RCC 7860 (cell line): ENCODE measurements at regions not wholly inside any gene's neighbourhood (a gene's known extent, or its start where the extent isn't known, plus 50 kb on each side); places are given as distances from the start of the nearest gene placed in this dataset.

Experiments
- DNase-seq: peaks from one replicate; pipeline ENCODE4 v3.0.0-alpha.2; 2015; ENCODE audit warnings: low spot score
- FAIRE-seq: peaks from 2 replicates; lab custom pipeline; 2012; peaks lifted over from hg19 to GRCh38; lab: Jason Lieb, UNC

DNA sequence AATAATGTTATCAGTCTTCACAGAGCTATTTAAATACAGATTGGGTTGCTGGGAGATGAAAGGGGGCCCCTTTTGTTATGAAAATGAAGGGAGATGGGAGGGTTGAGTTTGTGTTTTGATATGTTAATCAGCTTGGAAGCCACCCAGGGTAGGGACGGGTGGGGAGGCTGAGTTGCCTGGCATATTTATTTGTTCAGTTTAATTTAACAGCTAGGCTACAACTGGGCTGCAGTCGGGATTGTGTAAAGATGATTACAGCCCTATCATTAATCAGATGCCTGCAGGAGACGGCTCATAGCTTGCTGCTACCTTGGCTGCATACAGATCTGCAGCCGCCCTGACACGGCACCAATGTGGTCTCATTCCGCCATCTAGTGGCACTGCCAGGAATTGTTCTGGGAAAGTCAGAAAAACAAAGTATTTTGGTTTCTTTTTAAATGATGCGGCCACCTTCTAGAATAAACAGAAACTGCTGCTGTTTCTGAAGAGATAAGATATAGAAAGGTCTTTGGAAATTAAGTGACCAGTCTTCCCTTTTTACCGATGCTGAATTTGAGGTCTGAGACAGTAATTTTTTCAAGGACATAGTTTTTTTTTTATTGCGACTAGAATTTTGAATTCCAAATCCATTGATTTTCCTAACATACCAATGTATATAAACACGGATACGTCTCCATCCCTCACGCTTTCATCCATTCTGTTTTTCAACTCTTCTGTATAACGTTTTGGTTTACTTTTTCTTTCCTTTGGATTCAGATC lies 458.0 kb upstream of the ASIC2 start:
- FAIRE-seq (no peak), DNase-seq (peak; percentile 25)

DNA sequence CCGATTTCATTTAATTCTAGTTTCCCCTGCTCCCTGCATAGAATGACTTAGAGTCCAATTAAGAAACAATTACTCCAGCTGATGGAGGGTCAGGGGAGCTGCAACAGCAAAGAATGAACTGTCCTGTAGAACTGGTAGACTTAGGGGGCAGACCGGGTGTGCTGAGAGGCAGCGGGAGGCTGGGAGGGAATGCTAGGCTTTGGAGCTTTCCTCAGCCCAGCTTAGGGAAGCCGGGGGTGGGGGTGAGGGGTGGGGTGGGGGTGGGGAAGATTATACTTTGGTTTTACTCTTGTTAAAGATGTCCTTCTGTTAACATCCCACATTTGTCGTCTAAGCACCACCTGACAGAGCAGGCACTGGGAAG lies 458.6 kb upstream of the ASIC2 start:
- FAIRE-seq (no peak), DNase-seq (no peak)

DNA sequence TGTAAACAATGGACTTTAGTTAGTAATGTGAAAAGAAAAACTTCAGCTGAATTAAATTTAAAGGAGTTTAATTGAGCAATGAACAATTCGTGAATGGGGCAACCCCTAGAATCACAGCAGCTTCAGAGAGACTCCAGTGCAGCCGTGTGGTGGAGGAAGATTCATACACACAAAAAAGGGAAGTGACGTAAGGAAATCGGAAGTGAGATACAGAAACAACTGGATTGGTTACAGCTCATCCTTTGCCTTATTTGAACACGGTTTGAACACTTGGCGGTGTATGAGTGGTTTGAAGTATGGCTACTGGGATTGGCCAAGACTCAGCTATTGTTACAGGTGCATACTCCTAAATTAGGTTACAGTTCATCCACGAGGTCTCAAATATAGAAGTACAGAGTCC lies 460.4 kb upstream of the ASIC2 start:
- DNase-seq (no peak), FAIRE-seq (no peak)

DNA sequence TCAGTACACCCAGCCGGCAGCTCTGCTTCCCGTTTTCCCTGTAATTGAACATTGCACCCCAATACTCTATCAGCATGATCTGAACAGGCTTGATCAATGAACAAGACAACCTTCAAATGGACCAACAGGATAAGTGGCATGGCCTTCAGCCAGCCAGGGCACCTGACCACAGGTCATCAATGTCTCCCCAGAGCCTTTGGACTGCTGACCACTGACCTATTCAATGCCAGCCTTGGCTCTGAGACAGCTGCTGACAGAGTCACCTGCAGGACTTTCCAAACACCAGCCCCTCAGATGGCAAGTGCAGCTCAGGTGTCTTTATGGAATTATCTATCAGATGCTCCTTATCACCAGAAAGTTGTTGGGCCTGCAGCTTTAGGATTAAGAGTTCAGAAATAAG lies 462.9 kb upstream of the ASIC2 start:
- FAIRE-seq (no peak), DNase-seq (no peak)

DNA sequence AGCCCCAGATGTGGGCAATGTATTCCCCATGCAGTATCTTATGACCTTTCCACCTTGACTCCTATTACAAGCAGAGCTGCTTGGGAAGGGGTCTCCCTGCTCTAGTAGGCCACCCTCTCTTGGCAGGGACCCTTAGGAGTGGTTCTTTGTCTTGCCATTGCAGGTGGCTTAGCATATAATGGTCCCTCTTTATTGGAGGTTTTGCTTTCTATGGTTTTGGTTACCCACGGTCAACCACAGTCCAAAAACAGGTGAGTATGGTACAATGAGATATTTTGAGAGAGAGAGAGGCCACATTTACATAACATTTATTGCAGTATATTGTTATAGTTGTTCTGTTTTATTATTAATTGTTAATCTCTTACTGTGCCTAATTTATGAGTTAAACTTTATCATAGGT lies 472.8 kb upstream of the ASIC2 start:
- FAIRE-seq (no peak), DNase-seq (no peak)

DNA sequence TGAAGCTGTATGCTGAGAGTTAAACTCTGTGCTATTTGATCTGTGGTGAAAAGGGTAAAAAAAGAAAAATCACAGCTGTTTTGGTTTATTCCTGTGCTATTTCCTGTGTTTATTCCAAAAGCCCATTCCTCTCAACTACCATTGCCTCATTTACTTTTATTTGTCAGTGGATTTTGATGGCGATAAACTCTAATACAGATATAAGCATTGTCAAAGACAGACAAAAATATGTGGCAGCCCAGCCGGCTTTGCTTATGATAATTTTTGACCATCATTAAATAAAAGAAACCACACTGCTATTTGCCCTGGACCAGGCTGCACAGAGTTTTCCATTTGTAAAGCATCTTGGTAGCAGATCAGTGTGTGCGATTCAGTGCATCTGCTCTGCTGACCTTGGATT lies 473.6 kb upstream of the ASIC2 start:
- no peak for FAIRE-seq
- no peak for DNase-seq

DNA sequence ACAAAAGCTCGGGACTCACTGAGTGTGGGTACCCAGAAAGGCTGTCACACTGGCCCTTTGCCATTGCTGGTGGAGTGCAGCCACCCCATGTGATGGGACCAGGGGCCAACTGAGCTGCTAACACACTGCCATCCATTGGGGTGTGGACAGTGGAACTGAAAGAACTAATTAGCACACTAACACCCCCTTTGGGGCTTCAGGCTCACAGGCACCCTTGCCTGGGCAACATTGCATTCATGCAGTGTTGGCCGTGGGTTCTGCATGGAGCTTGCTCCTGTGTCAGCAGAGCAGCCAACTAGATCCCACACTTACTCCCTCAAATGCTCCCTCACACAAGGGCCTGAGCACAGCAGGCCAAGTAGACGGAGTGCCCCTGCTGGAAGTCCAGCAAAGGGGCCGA lies 476.0 kb upstream of the ASIC2 start:
- DNase-seq (no peak), FAIRE-seq (no peak)

DNA sequence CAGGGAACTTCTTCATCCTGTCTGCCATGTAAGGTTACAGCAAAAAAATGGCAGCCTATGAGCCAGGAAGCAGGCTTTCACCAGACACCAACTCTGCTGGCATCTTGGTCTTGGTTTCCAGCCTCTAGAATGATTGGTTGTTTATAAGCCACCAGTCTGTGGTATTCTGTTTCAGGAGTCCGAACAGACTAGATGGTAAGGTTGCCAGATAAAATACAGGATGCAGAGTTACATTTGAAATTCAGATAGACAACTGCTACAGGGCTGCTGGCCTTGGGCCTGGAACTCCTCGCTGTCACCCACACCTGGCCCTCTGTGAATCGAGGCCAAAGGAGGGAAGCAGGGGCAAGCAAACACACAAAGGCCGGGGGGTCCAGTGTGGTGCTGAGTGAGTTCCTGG lies 478.8 kb upstream of the CCL2 start:
- FAIRE-seq (no peak), DNase-seq (no peak)

DNA sequence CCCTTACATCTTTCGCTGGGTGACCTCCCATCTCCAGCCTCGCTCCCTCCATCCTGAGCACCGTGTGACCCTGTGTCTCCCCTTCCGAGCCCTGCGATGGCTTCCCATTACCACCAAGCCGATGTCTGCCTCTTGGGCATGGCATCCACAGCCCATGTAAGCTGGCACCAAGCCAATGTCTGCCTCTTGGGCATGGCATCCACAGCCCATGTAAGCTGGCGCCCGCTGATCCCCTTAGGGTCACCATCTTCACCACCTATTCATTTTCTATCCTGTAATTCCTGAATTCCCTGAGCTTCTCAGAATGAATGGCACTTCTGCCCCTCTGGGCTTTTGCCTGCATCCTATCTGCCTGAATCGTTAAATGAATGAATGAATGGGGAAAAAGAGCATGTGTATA lies 478.2 kb upstream of the CCL2 start:
- no peak for DNase-seq
- FAIRE-seq: no peak

DNA sequence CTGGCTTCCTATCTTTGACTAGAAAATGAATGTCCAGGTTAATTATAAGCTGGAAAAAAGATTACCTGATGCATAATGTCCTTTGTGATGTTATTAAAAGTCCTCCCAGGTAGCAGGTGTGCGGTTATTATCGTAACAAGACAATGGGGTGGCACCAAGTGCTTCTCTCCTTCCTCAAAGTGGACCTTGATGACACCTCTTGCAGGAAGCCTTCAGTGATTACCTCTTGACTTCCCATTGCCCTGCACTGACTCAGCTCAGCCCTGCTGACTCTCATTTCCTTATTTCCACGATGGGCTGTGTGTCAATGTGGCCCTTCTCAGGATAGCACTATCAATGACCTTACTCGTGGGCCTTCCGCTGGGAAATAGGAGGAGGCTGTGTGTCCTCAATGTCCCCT lies 477.4 kb upstream of the CCL2 start:
- FAIRE-seq (no peak), DNase-seq (no peak)

DNA sequence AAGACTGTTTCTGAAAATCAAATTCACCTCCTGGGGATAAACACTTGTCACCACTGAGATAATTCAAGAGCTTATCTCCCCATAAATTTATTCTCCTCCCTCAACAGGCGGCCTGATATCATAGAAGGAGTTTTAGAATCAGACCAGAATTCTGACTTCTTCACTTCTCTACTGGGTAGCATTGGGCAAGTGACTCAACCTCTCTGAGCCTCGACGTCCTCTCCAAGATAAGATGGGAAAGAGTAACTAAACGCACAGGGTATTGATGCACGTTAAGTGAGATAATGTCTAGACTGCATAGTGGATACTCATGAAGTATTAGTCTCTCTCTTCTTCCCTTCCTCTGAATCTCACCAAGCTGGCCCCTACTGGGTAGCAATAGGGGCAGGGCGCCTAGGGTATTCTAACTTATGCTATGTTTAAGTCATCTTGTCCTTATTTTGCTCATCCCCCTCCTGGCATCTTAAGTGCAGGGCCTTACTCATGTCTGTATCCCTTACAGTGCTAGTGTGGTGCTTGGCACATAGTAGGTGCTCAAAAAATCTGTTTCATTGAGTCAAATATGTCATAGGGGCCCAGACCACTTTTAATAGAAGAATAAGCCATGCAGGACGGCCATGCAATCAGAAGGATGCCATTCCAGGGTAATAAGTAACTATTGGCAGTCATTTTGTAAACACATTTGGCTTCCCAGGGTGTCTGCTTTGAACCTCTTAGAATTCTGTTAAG lies 476.4 kb upstream of the CCL2 start:
- FAIRE-seq (no peak), DNase-seq (no peak)

DNA sequence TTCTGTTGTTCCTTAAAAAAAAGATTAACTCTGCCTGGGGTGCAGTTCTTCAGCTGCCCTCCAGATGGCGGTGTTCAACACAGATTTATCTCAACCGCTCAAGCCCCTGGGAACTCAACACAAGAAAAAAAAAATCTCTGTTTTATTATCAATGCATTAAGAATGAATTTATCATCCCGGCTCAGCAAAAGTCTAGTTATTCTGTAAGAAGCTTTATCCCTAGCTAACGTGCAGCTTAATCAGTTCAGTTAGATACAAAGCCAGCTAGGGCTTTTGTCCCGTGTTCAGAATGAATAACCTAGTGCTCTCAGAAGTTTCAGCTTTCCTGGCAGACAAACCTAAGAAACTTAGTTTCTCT lies 475.9 kb upstream of the CCL2 start:
- DNase-seq (peak; percentile 35), FAIRE-seq (peak; percentile 56)

DNA sequence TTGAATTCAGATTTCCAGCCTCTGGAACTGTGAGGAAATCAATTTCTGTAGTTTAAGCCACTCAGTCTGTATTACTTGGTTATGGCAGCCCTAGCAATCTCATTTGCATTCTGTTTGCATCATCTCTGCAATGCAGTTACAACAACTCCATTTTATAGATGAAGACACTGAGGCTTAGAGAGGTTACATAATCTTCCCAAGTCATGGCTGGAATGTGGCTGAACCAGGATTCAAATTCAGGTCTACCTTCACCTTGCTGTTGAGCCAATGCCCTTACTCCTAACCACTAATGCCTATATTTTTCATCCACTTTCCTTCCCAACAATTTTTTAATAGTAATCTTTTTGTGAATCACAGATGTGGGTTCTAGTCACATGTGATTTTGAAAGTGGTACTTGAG lies 469.8 kb upstream of the CCL2 start:
- DNase-seq (no peak), FAIRE-seq (no peak)

DNA sequence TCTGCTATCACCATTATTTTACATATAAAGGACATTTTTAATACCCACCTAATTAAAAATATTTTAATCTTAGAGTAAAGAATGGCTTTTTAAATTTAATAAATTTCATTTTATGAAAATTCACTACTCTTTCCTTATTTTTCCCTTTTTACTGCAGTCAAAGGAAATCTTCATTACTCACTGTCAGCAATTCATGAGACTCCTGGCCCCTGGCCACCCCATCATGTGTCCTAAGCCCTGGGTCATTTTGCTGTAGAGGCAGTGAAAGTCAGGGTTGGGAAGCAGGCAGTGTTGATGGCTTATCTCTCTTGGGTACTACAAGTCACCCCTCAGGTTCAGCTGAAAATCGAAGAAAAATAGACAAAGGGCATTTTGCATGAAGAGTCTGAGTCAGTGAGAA lies 468.6 kb upstream of the CCL2 start:
- FAIRE-seq (no peak), DNase-seq (no peak)

DNA sequence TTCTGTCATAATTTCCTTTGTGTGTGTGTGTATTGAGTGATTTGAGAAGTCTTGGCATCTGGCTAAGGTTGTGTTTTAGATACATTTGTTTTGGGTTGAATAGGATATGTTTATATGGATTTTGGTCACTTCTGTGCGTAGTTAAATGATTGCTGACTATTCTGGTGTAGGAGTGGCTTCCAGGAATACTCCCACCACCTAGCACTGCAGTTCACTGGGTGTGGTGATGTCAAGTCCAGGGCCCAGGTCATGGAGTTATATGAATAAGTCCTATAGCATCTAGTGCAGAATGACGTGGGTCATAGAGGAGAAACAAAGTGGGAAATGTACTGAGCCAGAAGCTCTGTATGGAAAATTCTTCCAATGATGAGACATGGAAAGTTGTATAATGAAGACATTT lies 465.4 kb upstream of the CCL2 start:
- DNase-seq: no peak
- no peak for FAIRE-seq

DNA sequence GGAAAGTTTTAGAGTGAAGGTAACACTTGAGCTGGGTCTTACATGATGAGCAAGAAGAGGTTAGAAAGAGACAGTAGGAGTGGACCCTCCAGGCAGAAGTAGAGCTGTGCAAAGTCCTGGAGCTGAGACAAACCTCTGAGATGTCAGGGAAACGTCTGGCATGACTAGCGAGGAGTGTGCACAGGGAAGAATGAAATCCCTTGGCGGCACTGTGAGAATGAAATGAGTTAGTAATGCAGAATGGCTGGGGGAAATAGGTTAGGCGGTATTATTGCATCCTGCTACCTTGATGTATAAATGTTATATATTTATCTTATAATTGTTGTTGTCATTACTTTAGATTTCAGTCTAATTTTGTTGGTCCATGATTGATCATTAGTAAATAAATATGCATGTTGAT lies 457.9 kb upstream of the CCL2 start:
- DNase-seq (no peak), FAIRE-seq (no peak)

DNA sequence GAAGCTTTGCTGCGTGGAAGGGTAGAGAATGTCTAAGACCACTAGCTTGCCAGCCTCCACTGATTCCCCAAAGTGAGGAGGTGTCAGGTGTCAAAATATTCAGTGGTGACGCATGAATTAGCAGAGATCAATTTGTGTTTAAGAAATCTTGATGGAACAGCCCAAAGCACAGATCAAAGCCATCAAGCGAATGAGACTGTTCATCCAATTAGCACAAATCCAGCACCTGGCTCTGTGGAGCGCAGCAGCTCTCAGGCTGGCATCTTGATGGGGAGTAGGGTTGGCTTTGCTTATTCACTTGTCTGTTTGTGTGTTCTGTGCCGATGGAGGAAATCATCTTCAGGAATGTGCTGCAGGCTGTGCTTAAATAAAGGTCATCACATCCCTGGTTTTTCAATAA lies 456.8 kb upstream of the CCL2 start:
- FAIRE-seq: no peak
- DNase-seq: no peak

DNA sequence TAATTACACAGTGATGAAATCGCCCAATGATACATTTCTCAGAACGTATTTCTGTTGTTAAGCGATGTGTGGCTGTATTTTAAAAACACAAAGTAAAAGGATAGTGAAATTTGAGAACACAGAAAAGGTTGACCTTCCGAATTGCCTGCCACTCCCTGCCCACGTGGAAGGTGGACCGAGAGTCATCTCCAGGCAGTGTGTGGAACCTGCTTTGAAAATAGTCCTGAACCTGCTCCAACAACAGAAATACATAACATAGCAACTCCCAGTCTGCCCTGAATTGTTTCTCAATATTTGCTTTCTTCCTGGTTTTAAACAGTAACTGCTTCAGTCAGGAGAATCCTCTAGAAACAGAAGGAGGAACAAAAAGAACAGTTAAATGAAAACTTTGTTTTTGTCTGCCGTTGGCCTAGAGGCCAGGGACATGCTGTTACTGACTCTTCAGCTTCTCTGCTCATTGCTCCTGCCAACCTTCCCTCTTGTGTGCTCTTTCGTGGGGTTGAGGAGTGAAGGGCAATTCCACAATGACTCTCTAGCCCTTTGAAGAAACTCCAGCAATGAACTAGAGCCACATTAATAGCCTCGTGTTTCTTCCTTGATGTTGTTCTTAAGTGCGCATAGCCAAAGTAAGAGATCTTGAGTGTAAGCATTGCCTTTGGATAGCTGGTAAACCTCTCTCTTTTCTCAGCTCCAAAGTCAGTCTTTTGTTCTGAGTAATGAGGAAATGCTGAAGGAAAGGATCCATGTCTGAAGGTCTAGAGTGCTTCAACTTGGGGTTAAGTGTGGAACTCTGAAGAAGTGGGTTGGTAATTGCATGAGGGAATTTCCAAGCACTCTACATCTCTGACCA lies 452.5 kb upstream of the CCL2 start:
- no peak for FAIRE-seq
- DNase-seq: no peak

DNA sequence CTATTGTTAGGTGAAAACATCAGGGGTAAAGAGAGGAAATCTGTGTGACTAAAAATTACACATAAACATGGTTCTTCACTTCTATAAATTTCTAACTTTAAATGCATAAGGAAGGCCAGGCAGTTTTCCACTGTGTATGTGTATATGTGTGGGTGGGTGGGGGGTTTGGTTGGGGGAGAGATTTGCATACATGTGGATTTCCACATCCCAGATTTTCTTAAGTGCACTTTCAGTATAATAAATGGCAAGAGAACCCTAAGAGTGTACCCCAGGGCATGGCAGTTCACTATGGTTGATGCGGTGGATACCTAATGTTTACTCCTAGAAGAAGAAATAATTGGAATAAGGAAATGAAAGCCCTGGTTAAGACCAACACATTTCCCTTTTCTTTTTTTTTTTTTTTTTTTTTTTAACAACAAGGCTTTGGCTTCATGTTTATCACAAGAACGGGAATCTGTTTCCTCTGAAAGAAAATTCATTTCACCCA lies 451.8 kb upstream of the CCL2 start:
- FAIRE-seq: no peak
- no peak for DNase-seq

DNA sequence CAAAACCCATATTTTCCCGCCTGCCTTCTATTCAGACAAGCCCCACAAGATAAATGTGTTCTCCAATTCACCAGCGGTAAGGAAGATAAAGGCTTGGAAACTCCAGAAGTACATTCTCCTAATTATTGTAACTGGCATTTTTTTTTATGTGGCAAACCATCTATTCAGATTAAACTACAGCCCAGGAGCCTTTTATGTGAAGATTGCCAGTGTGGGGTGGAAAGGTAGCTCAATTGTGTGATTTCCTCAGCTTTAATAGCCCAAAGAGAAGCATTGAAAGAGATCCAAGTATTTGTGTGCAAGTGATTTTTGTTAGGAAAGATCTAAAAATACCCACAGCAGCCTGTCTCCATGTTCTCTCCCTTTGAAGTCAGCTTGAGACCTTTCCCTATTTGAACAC lies 451.4 kb upstream of the CCL2 start:
- FAIRE-seq (no peak), DNase-seq (no peak)

DNA sequence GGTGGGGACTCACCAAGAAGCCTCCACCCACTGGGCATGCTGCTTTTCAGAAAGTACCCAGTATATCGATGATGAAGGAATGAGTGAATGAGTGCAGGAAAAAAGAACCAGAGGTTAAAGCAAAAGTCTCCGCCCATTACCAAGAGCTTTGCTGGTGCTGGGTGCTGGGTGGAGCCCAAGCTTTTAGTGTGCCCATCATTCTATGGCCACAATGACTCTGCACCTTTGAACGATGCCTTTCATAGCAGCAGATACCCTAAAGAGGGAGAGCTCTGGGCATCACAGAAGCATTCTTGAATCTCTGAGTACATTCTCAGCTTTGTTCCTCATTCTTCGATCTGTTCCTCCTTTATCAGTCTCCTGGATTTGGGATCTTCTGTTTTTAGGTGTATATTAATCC lies 450.7 kb upstream of the CCL2 start:
- no peak for FAIRE-seq
- no peak for DNase-seq

DNA sequence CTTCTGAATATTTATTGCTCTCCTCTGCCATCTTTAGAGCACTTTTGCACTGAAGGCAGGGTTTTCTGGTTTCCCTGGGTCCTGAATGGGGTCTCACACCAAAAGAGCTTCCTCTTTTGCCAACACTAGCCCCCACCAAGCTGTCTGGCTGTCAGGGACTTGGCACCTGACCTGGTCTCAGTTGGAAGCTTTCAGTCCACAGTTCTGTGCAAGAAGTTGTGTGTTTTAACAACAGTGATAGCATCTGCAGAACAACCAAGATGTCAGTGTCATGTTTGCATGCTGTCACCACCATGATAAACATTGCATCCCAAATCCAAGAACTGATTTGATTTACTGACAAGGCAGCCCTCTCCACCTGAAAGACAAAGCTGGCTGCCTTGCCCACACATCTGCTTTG lies 448.5 kb upstream of the CCL2 start:
- DNase-seq: no peak
- no peak for FAIRE-seq
